NCI-H1105 (cell line): ENCODE measurements at regions not wholly inside any gene's neighbourhood (a gene's known extent, or its start where the extent isn't known, plus 50 kb on each side); places are given as distances from the start of the nearest gene placed in this dataset.

ENCODE experiments used
- DNase-seq: peaks from one replicate; lab custom pipeline; 2025; lab: John Stamatoyannopoulos, UW

DNA sequence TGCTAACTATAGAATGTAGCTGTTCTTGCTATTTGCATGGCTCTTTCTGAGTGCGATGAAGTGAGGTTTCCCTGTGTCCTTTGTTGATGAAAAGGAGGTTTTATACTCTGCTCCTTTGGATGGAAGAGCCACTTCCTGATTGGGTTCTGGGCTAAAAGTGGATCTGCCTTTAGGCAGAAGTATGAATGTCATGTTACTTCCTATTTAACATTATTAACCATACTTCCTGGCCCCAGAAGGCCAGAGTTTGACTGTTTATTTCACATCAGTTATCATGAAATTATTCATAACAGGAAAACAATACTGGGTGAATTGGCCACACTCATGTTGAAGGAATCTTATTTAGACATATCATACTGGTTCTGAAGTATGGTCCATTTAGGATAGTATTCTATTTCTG is 386.2 kb downstream of the PCDH7 start:
- no peak for DNase-seq

DNA sequence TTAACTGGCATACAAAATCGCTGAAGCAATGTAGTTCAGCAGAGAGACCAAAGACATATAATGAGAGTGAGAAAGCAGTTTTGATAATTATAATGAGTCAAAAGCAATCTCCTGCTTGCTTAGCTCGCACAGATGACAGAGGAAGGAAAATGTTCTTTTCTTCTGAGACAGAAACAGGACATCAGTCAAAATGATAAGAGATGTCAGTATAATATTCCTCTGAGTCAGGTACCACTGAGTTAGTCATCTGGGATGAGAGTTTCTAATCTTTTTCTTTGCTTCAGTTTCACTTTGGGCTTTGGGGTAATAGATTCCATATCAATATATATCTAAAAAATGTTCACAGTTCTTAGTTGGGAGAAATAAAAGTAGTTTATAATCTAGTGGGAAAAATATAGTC is 387.2 kb downstream of the PCDH7 start:
- no peak for DNase-seq

DNA sequence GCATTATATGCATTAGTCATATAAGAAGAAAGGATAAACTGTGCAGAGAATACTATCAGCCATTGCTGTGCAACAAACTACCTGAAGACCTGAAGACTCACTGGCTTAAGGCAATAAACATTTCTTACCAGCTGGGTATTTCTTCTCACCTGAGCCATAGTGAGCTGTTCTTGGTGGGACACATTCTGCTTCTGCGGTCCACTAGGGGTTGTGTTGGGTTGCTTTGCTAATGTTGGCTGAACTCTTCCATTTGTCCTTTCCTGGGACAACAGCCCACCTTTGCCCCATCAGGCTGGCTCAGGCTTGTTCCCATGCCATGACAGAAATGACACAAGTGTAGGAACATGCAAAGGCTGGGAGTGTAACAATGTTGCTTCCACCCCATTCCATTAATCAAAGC is 388.6 kb downstream of the PCDH7 start:
- no peak for DNase-seq

GRCh38 chr4:31111790-31112189 is 391.6 kb downstream of the PCDH7 start:
- no peak for DNase-seq

DNA sequence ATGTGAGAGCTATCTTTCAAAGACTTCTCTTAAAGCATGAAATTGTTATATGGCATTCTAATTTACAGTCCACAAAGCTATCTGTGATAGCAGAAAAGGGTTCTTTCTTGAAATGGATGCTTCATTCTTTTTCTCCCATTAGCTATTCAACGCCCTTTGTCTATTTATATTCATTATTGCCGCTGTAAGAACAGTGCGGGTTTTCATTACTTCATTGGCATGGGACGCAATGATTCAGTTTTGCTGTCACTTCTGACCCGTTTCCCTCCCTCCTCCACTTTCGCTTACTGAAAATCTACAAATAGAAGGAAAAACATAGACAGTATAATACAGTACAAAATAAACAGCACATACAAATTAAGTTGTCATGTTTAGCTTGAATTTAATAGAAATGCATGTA is 394.6 kb downstream of the PCDH7 start:
- no peak for DNase-seq

GRCh38 chr4:31124008-31124585 is 403.9 kb downstream of the PCDH7 start:
- DNase-seq, result no peak

GRCh38 chr4:31125061-31125460 is 404.9 kb downstream of the PCDH7 start:
- DNase-seq, result no peak

GRCh38 chr4:31125496-31125895 is 405.3 kb downstream of the PCDH7 start:
- DNase-seq, result no peak

GRCh38 chr4:31126881-31127398 is 406.8 kb downstream of the PCDH7 start:
- DNase-seq, result no peak

DNA sequence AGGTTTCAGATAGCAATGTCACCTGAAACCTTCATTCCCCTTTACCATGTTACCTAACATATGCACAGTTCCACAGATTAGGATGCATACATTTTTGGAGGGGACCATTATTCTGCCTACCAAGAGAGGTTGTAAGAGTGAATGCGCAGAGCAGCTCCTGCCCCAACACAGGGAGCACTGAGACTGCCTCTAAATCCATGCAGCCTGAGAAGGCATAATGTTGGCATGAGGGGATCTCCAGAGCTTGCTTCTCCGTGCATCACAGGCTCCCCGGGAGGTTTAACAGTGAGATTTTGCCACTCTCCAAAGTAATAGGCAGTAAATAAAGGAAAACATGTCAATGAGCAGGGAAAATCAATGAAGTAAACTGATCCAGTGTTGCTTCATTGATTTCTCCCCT is 410.8 kb downstream of the PCDH7 start:
- DNase-seq, result no peak

DNA sequence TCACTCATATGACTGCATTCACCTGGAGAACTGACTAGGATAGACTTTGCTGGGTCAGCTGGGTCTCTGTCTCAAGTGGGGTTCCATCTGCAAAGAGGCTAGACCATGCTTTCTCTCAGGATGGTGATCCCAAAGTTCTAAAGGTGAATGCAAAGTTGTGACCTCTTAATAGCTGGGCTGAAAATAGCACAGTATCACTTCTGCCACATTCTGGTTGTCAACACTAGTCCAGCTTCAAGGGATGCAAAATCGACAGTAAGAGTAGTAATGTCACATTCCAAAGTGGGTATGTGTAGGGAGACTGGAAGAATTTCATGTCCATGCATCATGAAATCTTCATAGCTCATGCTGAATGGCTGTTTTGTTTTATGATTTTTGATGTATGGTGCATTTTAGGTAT is 414.6 kb downstream of the PCDH7 start:
- DNase-seq, result no peak

DNA sequence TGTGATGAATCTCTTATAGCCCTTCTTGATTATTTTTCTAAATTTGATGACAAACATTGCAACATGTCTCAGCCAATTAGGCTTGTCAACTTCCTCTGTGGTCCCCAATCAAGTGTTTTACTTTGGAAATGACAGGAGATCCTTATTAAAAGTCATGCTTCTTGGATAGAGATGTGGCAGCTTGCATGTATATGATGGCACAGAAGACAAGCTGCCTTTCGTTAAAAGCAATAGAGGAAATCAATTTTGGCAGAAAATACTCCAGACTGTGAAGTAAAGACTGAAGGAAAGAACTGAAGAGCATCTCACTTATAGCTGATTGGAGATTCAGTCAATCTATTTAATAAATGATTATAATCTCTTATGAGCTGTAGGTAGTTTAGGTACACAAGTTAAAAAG is 419.6 kb downstream of the PCDH7 start:
- no peak for DNase-seq

DNA sequence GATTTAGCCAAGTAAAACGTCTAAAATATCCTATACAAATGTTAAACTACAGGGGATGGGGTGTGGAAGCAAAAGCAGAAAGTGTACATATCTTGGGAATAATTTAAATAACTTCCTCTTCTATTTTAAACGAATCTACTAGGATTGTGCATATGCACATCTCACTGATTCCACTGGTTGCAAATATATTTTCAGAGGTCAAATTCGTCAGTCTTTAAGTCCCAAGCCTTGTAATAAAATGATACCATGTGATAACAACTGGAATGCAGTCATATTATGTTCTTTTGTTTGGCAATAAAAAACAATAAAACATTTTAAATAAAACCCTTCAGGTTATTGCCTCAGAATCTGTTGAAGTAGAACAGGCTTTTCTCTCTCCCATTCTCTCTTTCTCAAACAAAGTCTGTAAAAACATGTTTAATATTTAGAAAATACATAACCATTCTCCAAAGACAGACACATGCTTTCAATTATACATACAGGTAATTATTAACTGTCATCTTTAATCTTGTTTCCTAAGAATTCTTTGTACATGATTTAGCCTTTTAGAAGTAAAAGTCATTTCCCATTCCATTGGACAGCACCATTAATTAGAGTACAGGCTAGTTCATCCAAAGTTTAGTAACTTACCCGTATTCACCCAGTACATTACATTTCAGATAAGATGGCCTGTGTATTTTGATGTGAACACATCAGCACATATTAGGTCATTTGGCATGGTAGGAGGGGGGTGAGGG is 421.1 kb downstream of the PCDH7 start:
- no peak for DNase-seq

DNA sequence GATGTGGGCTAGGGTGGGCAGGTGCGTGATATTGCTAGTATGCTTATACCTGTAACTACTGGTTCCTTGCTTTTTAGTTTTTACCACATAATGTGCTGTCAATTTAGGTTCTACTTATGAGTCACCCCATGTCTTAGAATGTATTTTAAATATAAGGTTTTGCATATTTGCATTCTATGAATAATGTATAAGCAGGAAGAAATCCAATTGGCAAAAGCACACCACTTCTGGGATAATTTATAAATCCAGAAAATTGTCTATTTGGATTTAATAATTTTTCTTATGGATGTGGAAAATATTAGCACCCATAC is 421.6 kb downstream of the PCDH7 start:
- no peak for DNase-seq

- no peak for DNase-seq
Observed at GRCh38 chr4:31146366-31146765, 426.2 kb downstream of the PCDH7 start.

GRCh38 chr4:31148990-31149389 is 428.8 kb downstream of the PCDH7 start:
- no peak for DNase-seq

DNA sequence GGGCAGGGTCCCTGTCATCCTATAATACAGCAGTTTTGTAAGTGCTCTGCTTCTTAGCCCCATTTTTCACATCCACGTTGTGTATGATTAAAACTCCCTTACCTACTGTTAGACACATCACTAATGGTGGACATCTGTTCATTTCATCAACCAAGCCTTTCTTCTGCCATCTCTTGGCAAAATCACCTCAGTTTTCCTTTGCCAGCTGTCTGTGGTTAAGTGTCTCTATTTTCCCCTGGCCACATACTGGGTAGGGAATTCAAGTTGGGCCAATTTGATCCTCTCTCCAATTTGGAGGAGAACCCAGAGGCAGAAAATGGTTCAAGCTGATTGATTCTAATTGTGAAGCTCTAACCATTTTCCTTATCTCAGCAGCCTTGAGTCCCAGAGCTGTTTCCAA is 436.1 kb downstream of the PCDH7 start:
- no peak for DNase-seq

GRCh38 chr4:31160146-31160545 is 440.0 kb downstream of the PCDH7 start:
- no peak for DNase-seq

GRCh38 chr4:31169846-31170245 is 449.7 kb downstream of the PCDH7 start:
- DNase-seq, result no peak

DNA sequence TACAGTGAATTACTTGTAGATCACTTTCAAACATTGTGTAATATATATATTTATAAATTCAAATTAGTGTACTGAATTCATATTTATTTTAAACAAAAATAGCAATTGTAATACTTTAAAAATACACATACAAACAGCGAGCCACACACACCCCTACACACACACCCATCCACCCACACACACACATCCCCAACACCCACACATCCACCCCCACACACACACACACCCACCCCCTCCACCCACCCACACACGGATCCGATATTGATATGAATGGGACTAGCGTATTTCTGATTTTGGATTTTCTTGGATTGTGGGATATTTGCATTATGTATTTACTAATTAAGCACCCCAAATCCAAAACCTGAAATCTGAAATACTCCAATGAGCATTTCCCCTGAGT is 451.2 kb downstream of the PCDH7 start:
- DNase-seq, result no peak

GRCh38 chr4:31175242-31175910 is 455.2 kb downstream of the PCDH7 start:
- DNase-seq, result no peak

DNA sequence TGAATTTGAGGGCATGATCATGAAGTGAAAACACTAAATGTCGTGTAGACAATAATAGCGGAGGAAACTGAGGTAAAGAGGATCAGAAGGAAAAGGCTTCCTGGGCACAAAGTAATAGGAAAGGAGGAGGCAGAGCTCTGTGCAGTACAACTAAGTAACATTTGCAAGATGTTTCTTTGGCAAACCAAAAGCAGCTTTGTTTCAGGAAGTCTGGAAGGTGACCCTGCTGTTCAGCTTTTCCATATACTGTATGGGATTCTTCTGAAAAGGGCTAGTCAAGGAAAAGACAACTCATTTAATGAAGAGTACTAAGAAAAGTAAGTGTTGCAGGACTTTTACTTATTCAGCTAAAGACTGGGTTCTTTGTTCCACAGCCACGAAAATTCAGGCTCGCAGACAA is 463.1 kb downstream of the PCDH7 start:
- DNase-seq, result no peak

- DNase-seq, result no peak
Observed at GRCh38 chr4:31185014-31185585, 464.9 kb downstream of the PCDH7 start.
